NCI-H2171 (cell line): ENCODE measurements at regions not wholly inside any gene's neighbourhood (a gene's known extent, or its start where the extent isn't known, plus 50 kb on each side); places are given as distances from the start of the nearest gene placed in this dataset.

Experiments
- DNase-seq: peaks from one replicate; lab custom pipeline; 2025; lab: John Stamatoyannopoulos, UW

GRCh38 chr22:27452245-27452644, 349.3 kb downstream of the MN1 start:
- DNase-seq, result no peak

- no peak for DNase-seq
Measured at GRCh38 chr22:27452922-27453321, 348.6 kb downstream of the MN1 start.

GRCh38 chr22:27453725-27454124, 347.8 kb downstream of the MN1 start:
- DNase-seq, result no peak

GRCh38 chr22:27454807-27455450, 346.6 kb downstream of the MN1 start:
- DNase-seq, result no peak

GRCh38 chr22:27455526-27455925, 346.0 kb downstream of the MN1 start:
- DNase-seq, result no peak

GRCh38 chr22:27456696-27457503, 344.7 kb downstream of the MN1 start:
- DNase-seq, result no peak

GRCh38 chr22:27459999-27460398, 341.6 kb downstream of the MN1 start:
- DNase-seq, result no peak

GRCh38 chr22:27460591-27461347, 340.8 kb downstream of the MN1 start:
- no peak for DNase-seq

GRCh38 chr22:27461470-27461869, 340.1 kb downstream of the MN1 start:
- DNase-seq, result no peak

GRCh38 chr22:27462190-27462589, 339.4 kb downstream of the MN1 start:
- no peak for DNase-seq

- DNase-seq, result no peak
Measured at GRCh38 chr22:27463121-27463660, 338.4 kb downstream of the MN1 start.

GRCh38 chr22:27466229-27466628, 335.3 kb downstream of the MN1 start:
- DNase-seq, result no peak

- no peak for DNase-seq
Measured at GRCh38 chr22:27466778-27467438, 334.6 kb downstream of the MN1 start.

GRCh38 chr22:27467711-27468110, 333.8 kb downstream of the MN1 start:
- no peak for DNase-seq

GRCh38 chr22:27468712-27469111, 332.8 kb downstream of the MN1 start:
- no peak for DNase-seq

GRCh38 chr22:27470169-27470772, 331.3 kb downstream of the MN1 start:
- no peak for DNase-seq

- no peak for DNase-seq
Measured at GRCh38 chr22:27472975-27473374, 328.6 kb downstream of the MN1 start.

GRCh38 chr22:27473533-27473932, 328.0 kb downstream of the MN1 start:
- DNase-seq, result no peak

- no peak for DNase-seq
Measured at GRCh38 chr22:27474112-27474571, 327.4 kb downstream of the MN1 start.

GRCh38 chr22:27474711-27475547, 326.6 kb downstream of the MN1 start:
- no peak for DNase-seq

GRCh38 chr22:27475548-27475897, 326.0 kb downstream of the MN1 start:
- no peak for DNase-seq
